HCT116 (cell line): ENCODE measurements at regions not wholly inside any gene's neighbourhood (a gene's known extent, or its start where the extent isn't known, plus 50 kb on each side); places are given as distances from the start of the nearest gene placed in this dataset.

Experiments
- ATAC-seq: fragments of 200-7000 bp; cut with Tn5 transposase; 2 replicates; pipeline ENCODE4 v1.9.1; 2020; ENCODE audit warnings: mild to moderate bottlenecking, moderate library complexity
- BruUV-seq: library from RNA; stranded (reverse); fragments of 400-500 nt; replicated peaks from 2 replicates; lab custom pipeline; 2021; lab: Mats Ljungman, UMichigan
- CTCF ChIA-PET: fragments of 300-600 bp; sonication (Branson Sonifier 250); formaldehyde crosslinking; loops from one replicate; lab custom pipeline; 2021; ENCODE audit warnings: antibody characterized with exemption; lab: Charles Lee
- POLR2A ChIA-PET: fragments of 300-600, 350-600 bp; sonication (Branson Sonifier 250); formaldehyde crosslinking; loops from one replicate; lab custom pipeline; 2021; ENCODE audit warnings: antibody characterized with exemption; lab: Charles Lee
- RAD21 ChIA-PET, 2 experiments: fragments of 300-600 bp; sonication (Branson Sonifier 250); formaldehyde crosslinking; loops; one replicate each; lab custom pipeline; 2023; ENCODE audit warnings: low total read pairs in 2 of 2; ENCODE audit not compliant: uncharacterized antibody in 2 of 2, unreplicated experiment in 2 of 2, low non-redundant PET in 1 of 2; lab: Charles Lee
- DNase-seq: peaks from one replicate; pipeline ENCODE4 v3.0.0-alpha.2; 2010; ENCODE audit warnings: low read depth, low spot score
- H2AFZ ChIP-seq: fragments of 200-600 bp; shearing (Covaris generic), sonication (generic); 2 replicates; pipeline ENCODE4 v1.6.1; 2017; ENCODE audit warnings: low read depth, mixed run types, mixed read lengths, antibody characterized with exemption, low read length; ENCODE audit not compliant: poor library complexity, severe bottlenecking
- H3K27ac ChIP-seq: 2 replicates; pipeline ENCODE4 v1.5.1; 2012; ENCODE audit warnings: low read depth, low read length
- H3K27me3 ChIP-seq: fragments of 200-600 bp; sonication (generic); 2 replicates; pipeline ENCODE4 v1.6.1; 2016; ENCODE audit warnings: mixed run types, low read length, mixed read lengths; ENCODE audit not compliant: insufficient read depth
- H3K36me3 ChIP-seq, 2 experiments: fragments of 200-500 bp in 1 of 2; fragments of 200-600 bp in 1 of 2; sonication (Bioruptor generic) in 1 of 2; sonication (generic) in 1 of 2; 2 replicates each; pipeline versions ENCODE4 v1.5.1 to v1.6.1; 2014 to 2016; ENCODE audit warnings: low read length in 2 of 2, inconsistent platforms in 1 of 2, mixed read lengths in 1 of 2, mixed run types in 1 of 2; ENCODE audit not compliant: insufficient read depth in 2 of 2, control insufficient read depth in 1 of 2
- H3K4me1 ChIP-seq, 2 experiments: fragments of 200-600 bp in 1 of 2; sonication (generic) in 1 of 2; 2 replicates each; pipeline versions ENCODE4 v1.5.1 to v1.6.1; 2012 to 2017; ENCODE audit warnings: low read length in 2 of 2, inconsistent platforms in 1 of 2, mild to moderate bottlenecking in 1 of 2, mixed read lengths in 1 of 2, mixed run types in 1 of 2, moderate library complexity in 1 of 2; ENCODE audit not compliant: insufficient read depth in 2 of 2, control insufficient read depth in 1 of 2
- H3K4me2 ChIP-seq: fragments of 200-600 bp; sonication (generic); 2 replicates; pipeline ENCODE4 v1.6.1; 2017; ENCODE audit warnings: mixed run types, low read length, mixed read lengths
- H3K4me3 ChIP-seq, 2 experiments: fragments of 200-600 bp in 1 of 2; sonication (generic) in 1 of 2; replicated peaks in 1 of 2; 2 replicates each; pipeline ENCODE4 v1.5.1; 2011 to 2016; ENCODE audit warnings: low read length in 2 of 2, control low read depth in 1 of 2, low read depth in 1 of 2, mild to moderate bottlenecking in 1 of 2, mixed read lengths in 1 of 2, mixed run types in 1 of 2
- H3K79me2 ChIP-seq: fragments of 200-600 bp; sonication (generic); 2 replicates; pipeline ENCODE4 v1.6.1; 2017; ENCODE audit warnings: mild to moderate bottlenecking, mixed run types, low read length, moderate library complexity, mixed read lengths; ENCODE audit not compliant: insufficient read depth
- H3K9ac ChIP-seq: fragments of 200-600 bp; sonication (generic); 2 replicates; pipeline ENCODE4 v1.6.1; 2016; ENCODE audit warnings: low read length, mixed read lengths
- H3K9me2 ChIP-seq: fragments of 200-600 bp; sonication (generic), shearing (Covaris generic); 2 replicates; pipeline ENCODE4 v1.6.1; 2017; ENCODE audit warnings: mixed run types, mild to moderate bottlenecking, moderate library complexity; ENCODE audit not compliant: insufficient read depth
- H3K9me3 ChIP-seq, 2 experiments: fragments of 200-500 bp in 1 of 2; fragments of 200-600 bp in 1 of 2; sonication (Bioruptor generic) in 1 of 2; sonication (generic) in 1 of 2; 2 replicates each; pipeline ENCODE4 v1.6.1; 2014 to 2017; ENCODE audit warnings: low read length in 2 of 2, mixed read lengths in 2 of 2, inconsistent platforms in 1 of 2, low read depth in 1 of 2, mild to moderate bottlenecking in 1 of 2, mixed run types in 1 of 2, moderate library complexity in 1 of 2; ENCODE audit not compliant: control insufficient read depth in 1 of 2, insufficient read depth in 1 of 2
- H4K20me1 ChIP-seq: fragments of 200-600 bp; sonication (generic), shearing (Covaris generic); 2 replicates; pipeline ENCODE4 v1.6.1; 2017; ENCODE audit warnings: mixed run types, mild to moderate bottlenecking, moderate library complexity; ENCODE audit not compliant: insufficient read depth
- CEBPB ChIP-seq: IDR thresholded peaks from 2 replicates; pipeline ENCODE4 v1.6.1; 2012; ENCODE audit warnings: low read depth
- EZH2 ChIP-seq: fragments of 200-600 bp; sonication (generic); IDR thresholded peaks from 2 replicates; pipeline ENCODE4 v1.6.1; 2017; ENCODE audit warnings: antibody characterized with exemption, mixed run types
- EZH2phosphoT487 ChIP-seq: fragments of 200-600 bp; IDR thresholded peaks from 2 replicates; pipeline ENCODE4 v1.6.1; 2018; ENCODE audit warnings: antibody characterized with exemption, borderline replicate concordance
- POLR2A ChIP-seq: IDR thresholded peaks from 2 replicates; pipeline ENCODE4 v1.7.0; 2011; ENCODE audit warnings: borderline replicate concordance; ENCODE audit not compliant: insufficient read depth, insufficient read length; ENCODE audit errors: extremely low read depth
- RAD21 ChIP-seq: IDR thresholded peaks from 2 replicates; pipeline ENCODE4 v1.6.1; 2012; ENCODE audit warnings: low read depth, mild to moderate bottlenecking
- SIN3A ChIP-seq: IDR thresholded peaks from 2 replicates; pipeline ENCODE4 v1.6.1; 2012; ENCODE audit warnings: low read depth
- SP1 ChIP-seq: IDR thresholded peaks from 2 replicates; pipeline ENCODE4 v1.6.1; 2012; ENCODE audit warnings: low read depth
- SRF ChIP-seq: IDR thresholded peaks from 2 replicates; pipeline ENCODE4 v1.6.1; 2012; ENCODE audit warnings: low read depth
- TCF7L2 ChIP-seq: IDR thresholded peaks from 2 replicates; pipeline ENCODE4 v1.7.0; 2011; ENCODE audit warnings: borderline replicate concordance, inconsistent platforms; ENCODE audit not compliant: insufficient read depth, insufficient read length; ENCODE audit errors: extremely low read depth
- YY1 ChIP-seq: IDR thresholded peaks from 2 replicates; pipeline ENCODE4 v1.6.1; 2011; ENCODE audit warnings: low read length, low read depth, moderate library complexity, mild to moderate bottlenecking; ENCODE audit not compliant: insufficient replicate concordance; ENCODE audit errors: extremely low read depth
- ZFX ChIP-seq: fragments of 450-650 bp; IDR thresholded peaks from 2 replicates; pipeline ENCODE4 v1.6.1; 2017
- ZNF274 ChIP-seq: fragments of 200-500 bp; sonication (Bioruptor generic); IDR thresholded peaks from 2 replicates; pipeline ENCODE4 v1.6.1; 2014; ENCODE audit warnings: mild to moderate bottlenecking, low read depth, low read length, inconsistent platforms
- intact Hi-C: fragments of 100-400 bp; cut with micrococcal nuclease; formaldehyde crosslinking; loops from 2 replicates; pipeline ENCODE4 v1.10.0; 2022
- TF ChIP-seq, protein P1 (sequence below): IDR thresholded peaks from 2 replicates; pipeline ENCODE4 v1.6.1; 2011; ENCODE audit warnings: mild to moderate bottlenecking, low read length, moderate library complexity; ENCODE audit not compliant: insufficient replicate concordance; ENCODE audit errors: extremely low read depth
- TF ChIP-seq, protein P2 (sequence below): IDR thresholded peaks from 2 replicates; pipeline ENCODE4 v1.6.1; 2012
- TF ChIP-seq, protein P3 (sequence below), 3 experiments: fragments of 200-600 bp in 1 of 3; sonication (generic) in 1 of 3; IDR thresholded peaks in 2 of 3; conservative IDR thresholded peaks in 1 of 3; 2 replicates each; pipeline ENCODE4 v1.5.1; 2012 to 2017; ENCODE audit warnings: low read depth in 2 of 3, low read length in 2 of 3, antibody characterized with exemption in 1 of 3, borderline replicate concordance in 1 of 3, control low read depth in 1 of 3, mild to moderate bottlenecking in 1 of 3, mixed read lengths in 1 of 3, mixed run types in 1 of 3, moderate library complexity in 1 of 3; ENCODE audit not compliant: insufficient read depth in 1 of 3
- TF ChIP-seq, protein P4 (sequence below): IDR thresholded peaks from 2 replicates; pipeline ENCODE4 v1.6.1; 2012

DNA sequence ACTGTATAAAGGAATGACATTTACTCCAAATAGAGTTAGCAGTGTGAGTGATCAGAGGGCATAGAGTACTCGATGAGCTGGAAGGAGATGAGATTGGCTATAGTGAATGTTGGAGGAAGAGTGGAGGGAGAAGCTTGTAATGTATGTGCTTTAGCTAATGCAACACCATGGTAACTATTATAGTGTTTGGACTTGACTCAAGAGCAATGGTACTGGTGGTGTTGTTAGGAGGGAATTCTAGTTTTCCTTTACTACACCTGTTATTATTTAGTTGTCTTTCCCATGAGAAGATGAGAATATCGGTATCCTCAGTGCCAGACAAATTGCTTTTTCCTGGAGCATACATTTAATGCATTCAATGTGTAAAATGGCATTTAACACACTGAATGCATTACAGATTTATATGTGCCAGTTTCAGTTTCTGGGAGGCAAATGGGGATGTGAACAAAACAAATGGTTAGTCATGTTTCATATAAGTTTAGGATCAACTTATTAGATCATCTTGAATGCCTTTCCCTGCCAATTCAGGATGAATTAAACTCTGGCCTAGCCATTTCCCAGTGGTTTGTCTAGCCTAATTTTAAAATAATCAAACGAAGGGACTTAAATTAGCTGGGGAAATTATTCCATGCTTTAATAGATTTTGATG lies 291.1 kb upstream of the ADAMTS5 start:
- intact Hi-C loops: no loop called here
- Histone ChIP-seq H3K27me3 (no peaks in the 10 kb centered on the region), H3K9me3 (peaks cover 18 to 43% of the 10 kb centered on the region in 2 experiments; a peak in 2 of 4 replicates), H3K27ac (no peak overlapping the region), H4K20me1 (no peaks in the 10 kb centered on the region), H3K79me2 (no peaks in the 10 kb centered on the region), H3K4me2 (no peak overlapping the region), H3K4me1 (no peaks in the 10 kb centered on the region), H3K9ac (no peak overlapping the region), H3K36me3 (no peaks in the 10 kb centered on the region), H2AFZ (no peak overlapping the region), H3K4me3 (no peak overlapping the region), H3K9me2 (no peaks in the 10 kb centered on the region)
- ChIA-PET POLR2A (no interaction called here), CTCF (no interaction called here), RAD21 (no interaction called here)
- DNase-seq: no peak
- no peak for ATAC-seq
- BruUV-seq: no TSS peak
- TF ChIP-seq EZH2 (no peak), TCF7L2 (no peak), SP1 (no peak), EZH2phosphoT487 (no peak), SIN3A (no peak), CEBPB (no peak), RAD21 (no peak), YY1 (no peak), POLR2A (no peak), ZFX (no peak), ZNF274 (no peak), SRF (no peak)
- TF ChIP-seq, protein P1, sequence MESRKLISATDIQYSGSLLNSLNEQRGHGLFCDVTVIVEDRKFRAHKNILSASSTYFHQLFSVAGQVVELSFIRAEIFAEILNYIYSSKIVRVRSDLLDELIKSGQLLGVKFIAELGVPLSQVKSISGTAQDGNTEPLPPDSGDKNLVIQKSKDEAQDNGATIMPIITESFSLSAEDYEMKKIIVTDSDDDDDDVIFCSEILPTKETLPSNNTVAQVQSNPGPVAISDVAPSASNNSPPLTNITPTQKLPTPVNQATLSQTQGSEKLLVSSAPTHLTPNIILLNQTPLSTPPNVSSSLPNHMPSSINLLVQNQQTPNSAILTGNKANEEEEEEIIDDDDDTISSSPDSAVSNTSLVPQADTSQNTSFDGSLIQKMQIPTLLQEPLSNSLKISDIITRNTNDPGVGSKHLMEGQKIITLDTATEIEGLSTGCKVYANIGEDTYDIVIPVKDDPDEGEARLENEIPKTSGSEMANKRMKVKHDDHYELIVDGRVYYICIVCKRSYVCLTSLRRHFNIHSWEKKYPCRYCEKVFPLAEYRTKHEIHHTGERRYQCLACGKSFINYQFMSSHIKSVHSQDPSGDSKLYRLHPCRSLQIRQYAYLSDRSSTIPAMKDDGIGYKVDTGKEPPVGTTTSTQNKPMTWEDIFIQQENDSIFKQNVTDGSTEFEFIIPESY: no peak
- TF ChIP-seq, protein P2, sequence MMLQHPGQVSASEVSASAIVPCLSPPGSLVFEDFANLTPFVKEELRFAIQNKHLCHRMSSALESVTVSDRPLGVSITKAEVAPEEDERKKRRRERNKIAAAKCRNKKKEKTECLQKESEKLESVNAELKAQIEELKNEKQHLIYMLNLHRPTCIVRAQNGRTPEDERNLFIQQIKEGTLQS: no peak
- TF ChIP-seq, protein P3, sequence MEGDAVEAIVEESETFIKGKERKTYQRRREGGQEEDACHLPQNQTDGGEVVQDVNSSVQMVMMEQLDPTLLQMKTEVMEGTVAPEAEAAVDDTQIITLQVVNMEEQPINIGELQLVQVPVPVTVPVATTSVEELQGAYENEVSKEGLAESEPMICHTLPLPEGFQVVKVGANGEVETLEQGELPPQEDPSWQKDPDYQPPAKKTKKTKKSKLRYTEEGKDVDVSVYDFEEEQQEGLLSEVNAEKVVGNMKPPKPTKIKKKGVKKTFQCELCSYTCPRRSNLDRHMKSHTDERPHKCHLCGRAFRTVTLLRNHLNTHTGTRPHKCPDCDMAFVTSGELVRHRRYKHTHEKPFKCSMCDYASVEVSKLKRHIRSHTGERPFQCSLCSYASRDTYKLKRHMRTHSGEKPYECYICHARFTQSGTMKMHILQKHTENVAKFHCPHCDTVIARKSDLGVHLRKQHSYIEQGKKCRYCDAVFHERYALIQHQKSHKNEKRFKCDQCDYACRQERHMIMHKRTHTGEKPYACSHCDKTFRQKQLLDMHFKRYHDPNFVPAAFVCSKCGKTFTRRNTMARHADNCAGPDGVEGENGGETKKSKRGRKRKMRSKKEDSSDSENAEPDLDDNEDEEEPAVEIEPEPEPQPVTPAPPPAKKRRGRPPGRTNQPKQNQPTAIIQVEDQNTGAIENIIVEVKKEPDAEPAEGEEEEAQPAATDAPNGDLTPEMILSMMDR (IDR thresholded peaks at IDR 0.05 in 2 of 3, conservative IDR thresholded peaks at IDR 0.05 in 1 of 3; ENCODE audit: borderline replicate concordance in 1 of 3, insufficient read depth in 1 of 3, low read depth in 2 of 3, low read length in 2 of 3): no peak
- TF ChIP-seq, protein P4, sequence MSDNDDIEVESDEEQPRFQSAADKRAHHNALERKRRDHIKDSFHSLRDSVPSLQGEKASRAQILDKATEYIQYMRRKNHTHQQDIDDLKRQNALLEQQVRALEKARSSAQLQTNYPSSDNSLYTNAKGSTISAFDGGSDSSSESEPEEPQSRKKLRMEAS: no peak
